Activated CD8-positive, alpha-beta T cell treated with anti-CD3 and anti-CD28 coated beads for 36 hours (primary cell): ENCODE measurements at regions not wholly inside any gene's neighbourhood (a gene's known extent, or its start where the extent isn't known, plus 50 kb on each side); places are given as distances from the start of the nearest gene placed in this dataset.

Source experiments
- ATAC-seq: fragments of 200-7000 bp; cut with Tn5 transposase; one replicate; pipeline ENCODE4 v1.10.0; 2021; ENCODE audit warnings: mild to moderate bottlenecking, moderate library complexity
- CTCF ChIA-PET: fragments of 350-600 bp; sonication (Branson Sonifier 250); formaldehyde crosslinking; loops from one replicate; lab custom pipeline; 2021; ENCODE audit warnings: antibody characterized with exemption; lab: Charles Lee
- POLR2A ChIA-PET: fragments of 350-600 bp; sonication (Branson Sonifier 250); formaldehyde crosslinking; loops from one replicate; lab custom pipeline; 2021; ENCODE audit warnings: antibody characterized with exemption; lab: Charles Lee
- DNase-seq: peaks from one replicate; pipeline ENCODE4 v3.0.0-alpha.2; 2020
- H3K27ac Mint-ChIP-seq: one replicate; pipeline ENCODE4 v1.8.0; 2021; ENCODE audit warnings: mild to moderate bottlenecking, mixed read lengths
- H3K27me3 Mint-ChIP-seq: one replicate; pipeline ENCODE4 v1.8.0; 2021; ENCODE audit warnings: mixed read lengths
- H3K36me3 Mint-ChIP-seq: one replicate; pipeline ENCODE4 v1.8.0; 2021; ENCODE audit warnings: low read depth, mixed read lengths
- H3K4me1 Mint-ChIP-seq: one replicate; pipeline ENCODE4 v1.8.0; 2021; ENCODE audit warnings: low read depth, mixed read lengths
- H3K4me3 Mint-ChIP-seq: one replicate; pipeline ENCODE4 v1.8.0; 2021; ENCODE audit warnings: mild to moderate bottlenecking, moderate library complexity, mixed read lengths
- H3K9me3 Mint-ChIP-seq: one replicate; pipeline ENCODE4 v1.8.0; 2021; ENCODE audit warnings: mixed read lengths
- CTCF ChIP-seq: fragments of 200-600 bp; IDR thresholded peaks from one replicate; pipeline ENCODE4 v1.8.0; 2022; ENCODE audit warnings: antibody characterized with exemption, mild to moderate bottlenecking
- intact Hi-C: fragments of 100-400 bp; cut with micrococcal nuclease; formaldehyde crosslinking; loops from one replicate; pipeline ENCODE4 v1.10.0; 2022

GRCh38 chr13:83940742-83941141 lies 58.5 kb upstream of the SLITRK1 start:
- Mint-ChIP-seq H3K4me3 (no peak overlapping the region), H3K4me1 (no peaks in the 10 kb centered on the region), H3K27me3 (no peaks in the 10 kb centered on the region), H3K36me3 (no peaks in the 10 kb centered on the region), H3K9me3 (no peaks in the 10 kb centered on the region), H3K27ac (no peak overlapping the region)
- ChIA-PET CTCF (no interaction called here), POLR2A (no interaction called here)
- TF ChIP-seq CTCF: no peak
- ATAC-seq (no peak), DNase-seq (no peak)
- intact Hi-C loops: no loop called here

GRCh38 chr13:83937579-83937978 lies 55.3 kb upstream of the SLITRK1 start:
- TF ChIP-seq CTCF: no peak
- Mint-ChIP-seq H3K4me1 (no peaks in the 10 kb centered on the region), H3K4me3 (no peak overlapping the region), H3K27me3 (no peaks in the 10 kb centered on the region), H3K9me3 (no peaks in the 10 kb centered on the region), H3K36me3 (no peaks in the 10 kb centered on the region), H3K27ac (no peak overlapping the region)
- POLR2A ChIA-PET: no interaction called here
- DNase-seq (no peak), ATAC-seq (no peak)
- CTCF ChIA-PET: no interaction called here
- intact Hi-C loops: no loop called here

- H3K27me3 Mint-ChIP-seq: no peaks in the 10 kb centered on the region
- ATAC-seq (no peak), DNase-seq (no peak)
- H3K4me3 Mint-ChIP-seq: no peak overlapping the region
- intact Hi-C loops: no loop called here
- no peak for TF ChIP-seq CTCF
- no peaks in the 10 kb centered on the region for H3K36me3 Mint-ChIP-seq
- ChIA-PET POLR2A (no interaction called here), CTCF (no interaction called here)
- no peaks in the 10 kb centered on the region for H3K9me3 Mint-ChIP-seq
- H3K4me1 Mint-ChIP-seq: no peaks in the 10 kb centered on the region
- no peak overlapping the region for H3K27ac Mint-ChIP-seq
Observed at GRCh38 chr13:83935566-83935965, 53.3 kb upstream of the SLITRK1 start.
